Stomach (tissue), 4 donors: ENCODE measurements at regions not wholly inside any gene's neighbourhood (a gene's known extent, or its start where the extent isn't known, plus 50 kb on each side); places are given as distances from the start of the nearest gene placed in this dataset.

Experiments used
- CTCF ChIP-seq, 7 experiments: fragments of 450-650 bp in 4 of 7; fragments of 200-600 bp in 3 of 7; sonication (generic) in 3 of 7; IDR thresholded peaks; one replicate each; pipeline ENCODE4 v1.5.1; 2016 to 2019; ENCODE audit warnings: antibody characterized with exemption in 7 of 7, control low read depth in 2 of 7, mild to moderate bottlenecking in 1 of 7
- POLR2AphosphoS5 ChIP-seq, 3 donors: sonication (generic); formaldehyde crosslinking; IDR thresholded peaks; one replicate each; pipeline ENCODE4 v1.6.1; 2016; ENCODE audit warnings: antibody characterized with exemption in 3 of 3

- TF ChIP-seq CTCF (IDR thresholded peaks at IDR 0.05) = no peak
- no peak for TF ChIP-seq POLR2AphosphoS5 (IDR thresholded peaks at IDR 0.05)
Observed at GRCh38 chr13:61255040-61255796, 160.4 kb downstream of the PCDH20 start.
